ENCODE measurements at regions not wholly inside any gene's neighbourhood (a gene's known extent, or its start where the extent isn't known, plus 50 kb on each side); places are given as distances from the start of the nearest gene placed in this dataset.

- no peak overlapping the region for H3K27ac Mint-ChIP-seq
- no peak overlapping the region for H3K4me3 Mint-ChIP-seq
- peaks cover 31% of the 10 kb centered on the region for H3K27me3 Mint-ChIP-seq (ENCODE audit: insufficient read depth)
- H3K36me3 Mint-ChIP-seq (ENCODE audit: low read depth): no peaks in the 10 kb centered on the region
- no peak for TF ChIP-seq CTCF (IDR thresholded peaks at IDR 0.05)
- no peaks in the 10 kb centered on the region for H3K4me1 Mint-ChIP-seq (ENCODE audit: low read depth)
- DNase-seq: no peak
- no peaks in the 10 kb centered on the region for H3K9me3 Mint-ChIP-seq
Measured at GRCh38 chr16:65752522-65752844, 614.0 kb upstream of the CDH5 start.

GRCh38 chr16:65751622-65752521, 614.6 kb upstream of the CDH5 start:
- no peak for DNase-seq
- Mint-ChIP-seq H3K27me3 (ENCODE audit: insufficient read depth) (peaks cover 29% of the 10 kb centered on the region), H3K36me3 (ENCODE audit: low read depth) (no peaks in the 10 kb centered on the region), H3K4me3 (no peak overlapping the region), H3K4me1 (ENCODE audit: low read depth) (no peaks in the 10 kb centered on the region), H3K9me3 (no peaks in the 10 kb centered on the region), H3K27ac (no peak overlapping the region)
- TF ChIP-seq CTCF (IDR thresholded peaks at IDR 0.05): no peak

- H3K27ac Mint-ChIP-seq: no peak overlapping the region
- TF ChIP-seq CTCF (IDR thresholded peaks at IDR 0.05): no peak
- no peaks in the 10 kb centered on the region for H3K4me1 Mint-ChIP-seq (ENCODE audit: low read depth)
- no peaks in the 10 kb centered on the region for H3K36me3 Mint-ChIP-seq (ENCODE audit: low read depth)
- no peak for DNase-seq
- no peak overlapping the region for H3K4me3 Mint-ChIP-seq
- H3K9me3 Mint-ChIP-seq: no peaks in the 10 kb centered on the region
- peaks cover 23% of the 10 kb centered on the region for H3K27me3 Mint-ChIP-seq (ENCODE audit: insufficient read depth)
Measured at GRCh38 chr16:65749506-65749905, 617.0 kb upstream of the CDH5 start.

GRCh38 chr16:65746941-65747340, 619.5 kb upstream of the CDH5 start:
- no peak for DNase-seq
- H3K4me3 Mint-ChIP-seq: no peak overlapping the region

GRCh38 chr16:65745201-65745708, 621.2 kb upstream of the CDH5 start:
- Mint-ChIP-seq H3K9me3 (no peaks in the 10 kb centered on the region), H3K4me3 (no peak overlapping the region), H3K36me3 (ENCODE audit: low read depth) (no peaks in the 10 kb centered on the region), H3K4me1 (ENCODE audit: low read depth) (no peaks in the 10 kb centered on the region), H3K27me3 (ENCODE audit: insufficient read depth) (peaks cover 14% of the 10 kb centered on the region), H3K27ac (no peak overlapping the region)
- no peak for TF ChIP-seq CTCF (IDR thresholded peaks at IDR 0.05)
- DNase-seq: no peak

More at GRCh38 chr16:65746941-65747340, 619.5 kb upstream of the CDH5 start:
- H3K9me3 Mint-ChIP-seq: no peaks in the 10 kb centered on the region
- no peak for TF ChIP-seq CTCF (IDR thresholded peaks at IDR 0.05)
- no peaks in the 10 kb centered on the region for H3K4me1 Mint-ChIP-seq (ENCODE audit: low read depth)
- H3K27me3 Mint-ChIP-seq (ENCODE audit: insufficient read depth): peaks cover 12% of the 10 kb centered on the region
- no peak overlapping the region for H3K27ac Mint-ChIP-seq
- H3K36me3 Mint-ChIP-seq (ENCODE audit: low read depth): no peaks in the 10 kb centered on the region
